ENCODE measurements at regions not wholly inside any gene's neighbourhood (a gene's known extent, or its start where the extent isn't known, plus 50 kb on each side); places are given as distances from the start of the nearest gene placed in this dataset.

- Histone ChIP-seq H3K27me3 (replicated peaks; ENCODE audit: insufficient read depth) (no peaks in the 10 kb centered on the region), H3K4me3 (no peak overlapping the region)
Observed at GRCh38 chr16:86124321-86124720, 225.4 kb downstream of the IRF8 start.

DNA sequence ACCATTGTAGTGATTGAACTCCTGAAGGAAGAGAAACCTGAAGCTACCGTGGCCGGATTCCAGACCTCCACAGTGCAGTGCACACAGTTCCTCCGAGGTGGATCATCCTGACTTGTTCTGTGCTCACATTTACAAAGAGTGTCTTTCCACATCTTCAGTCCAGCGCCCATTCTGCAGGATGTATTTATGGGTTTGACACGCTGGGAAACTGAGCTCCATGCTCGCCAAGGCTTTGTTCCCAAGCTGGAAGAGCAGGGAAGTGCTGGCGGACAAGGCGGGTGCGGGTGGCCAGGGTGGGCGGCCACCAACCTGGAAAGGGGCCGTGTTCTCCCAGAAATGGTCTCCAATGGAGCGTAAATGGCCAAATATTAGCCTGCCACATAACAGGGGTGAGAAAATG is 227.9 kb downstream of the IRF8 start:
- H3K4me1 ChIP-seq (ENCODE audit: control insufficient read depth in 1 of 2, low read depth in 2 of 2), result no peaks in the 10 kb centered on the region
- ATAC-seq (ENCODE audit: insufficient number of reproducible peaks, low FRiP score, low read depth) (no peak), DNase-seq (ENCODE audit: low spot score) (no peak)
- H3K27ac ChIP-seq, result no peak overlapping the region
- H3K9me3 ChIP-seq, result no peaks in the 10 kb centered on the region
- no peaks in the 10 kb centered on the region for H3K27me3 ChIP-seq (replicated peaks; ENCODE audit: insufficient read depth)
- no peak for TF ChIP-seq CTCF (IDR thresholded peaks at IDR 0.05)
- no peaks in the 10 kb centered on the region for H3K36me3 ChIP-seq
- no peak overlapping the region for H3K4me3 ChIP-seq

More at GRCh38 chr16:86124321-86124720, 225.4 kb downstream of the IRF8 start:
- DNase-seq (ENCODE audit: low spot score) (no peak), ATAC-seq (ENCODE audit: insufficient number of reproducible peaks, low FRiP score, low read depth) (no peak)
- H3K27ac ChIP-seq, result no peak overlapping the region
- TF ChIP-seq CTCF (IDR thresholded peaks at IDR 0.05), result no peak
- no peaks in the 10 kb centered on the region for H3K4me1 ChIP-seq (ENCODE audit: control insufficient read depth in 1 of 2, low read depth in 2 of 2)
- H3K9me3 ChIP-seq, result no peaks in the 10 kb centered on the region
- no peaks in the 10 kb centered on the region for H3K36me3 ChIP-seq

DNA sequence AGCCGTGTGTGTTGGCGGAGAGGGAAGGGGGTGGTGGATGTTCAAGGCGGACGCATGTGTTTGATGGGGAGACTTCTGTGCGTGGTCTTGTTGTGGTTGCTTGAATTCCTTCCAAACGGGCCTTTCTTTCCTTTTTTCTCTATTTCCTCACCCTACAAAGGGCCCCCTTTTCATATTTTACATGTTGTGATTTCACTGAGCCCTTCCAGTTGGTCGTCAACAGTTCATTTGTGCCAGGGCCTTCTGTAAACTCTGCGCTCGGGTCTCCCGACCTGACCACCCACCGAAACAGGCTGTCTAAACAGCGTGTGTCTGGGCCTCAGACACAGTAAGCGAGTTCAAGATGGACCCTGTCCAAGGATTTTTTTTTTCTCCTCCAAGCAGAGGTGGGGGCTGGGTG is 228.4 kb downstream of the IRF8 start:
- no peaks in the 10 kb centered on the region for H3K9me3 ChIP-seq
- no peak for DNase-seq (ENCODE audit: low spot score)
- no peaks in the 10 kb centered on the region for H3K27me3 ChIP-seq (replicated peaks; ENCODE audit: insufficient read depth)
- H3K27ac ChIP-seq, result no peak overlapping the region
- no peaks in the 10 kb centered on the region for H3K4me1 ChIP-seq (ENCODE audit: control insufficient read depth in 1 of 2, low read depth in 2 of 2)
- no peak overlapping the region for H3K4me3 ChIP-seq
- no peaks in the 10 kb centered on the region for H3K36me3 ChIP-seq
- no peak for ATAC-seq (ENCODE audit: insufficient number of reproducible peaks, low FRiP score, low read depth)
- TF ChIP-seq CTCF (IDR thresholded peaks at IDR 0.05), result no peak

GRCh38 chr16:86128246-86128645 is 229.3 kb downstream of the IRF8 start:
- no peaks in the 10 kb centered on the region for H3K27me3 ChIP-seq (replicated peaks; ENCODE audit: insufficient read depth)
- H3K4me1 ChIP-seq (ENCODE audit: control insufficient read depth in 1 of 2, low read depth in 2 of 2), result no peaks in the 10 kb centered on the region
- no peak for ATAC-seq (ENCODE audit: insufficient number of reproducible peaks, low FRiP score, low read depth)
- H3K27ac ChIP-seq, result no peak overlapping the region
- no peak for DNase-seq (ENCODE audit: low spot score)
- no peaks in the 10 kb centered on the region for H3K36me3 ChIP-seq
- H3K9me3 ChIP-seq, result no peaks in the 10 kb centered on the region
- H3K4me3 ChIP-seq, result no peak overlapping the region
- TF ChIP-seq CTCF (IDR thresholded peaks at IDR 0.05), result no peak

DNA sequence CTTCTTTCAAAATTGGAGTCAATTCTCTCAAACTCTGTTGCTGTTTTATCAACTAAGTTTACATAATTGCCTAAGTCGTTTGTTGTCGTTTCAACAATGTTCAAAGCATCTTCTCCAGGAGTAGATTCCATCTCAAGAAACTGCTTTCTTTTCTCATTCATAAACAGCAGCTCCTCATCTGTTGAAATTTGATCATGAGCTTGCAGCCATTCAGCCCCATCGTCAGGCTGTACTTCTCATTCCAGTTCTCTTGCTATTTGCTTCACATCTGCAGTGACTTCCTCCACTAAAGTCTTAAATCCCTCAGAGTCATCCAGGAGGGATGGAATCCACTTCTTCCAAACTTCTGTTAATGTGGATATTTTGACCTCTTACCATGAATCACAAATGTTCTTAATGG is 230.6 kb downstream of the IRF8 start:
- H3K36me3 ChIP-seq, result no peaks in the 10 kb centered on the region
- H3K4me3 ChIP-seq, result no peak overlapping the region
- H3K9me3 ChIP-seq, result no peaks in the 10 kb centered on the region
- no peak for ATAC-seq (ENCODE audit: insufficient number of reproducible peaks, low FRiP score, low read depth)
- no peaks in the 10 kb centered on the region for H3K27me3 ChIP-seq (replicated peaks; ENCODE audit: insufficient read depth)
- DNase-seq (ENCODE audit: low spot score), result no peak
- no peaks in the 10 kb centered on the region for H3K4me1 ChIP-seq (ENCODE audit: control insufficient read depth in 1 of 2, low read depth in 2 of 2)
- no peak overlapping the region for H3K27ac ChIP-seq
- TF ChIP-seq CTCF (IDR thresholded peaks at IDR 0.05), result no peak
